Natural killer cell (primary cell): ENCODE measurements at regions not wholly inside any gene's neighbourhood (a gene's known extent, or its start where the extent isn't known, plus 50 kb on each side); places are given as distances from the start of the nearest gene placed in this dataset.

ENCODE experiments used
- ATAC-seq, 3 donors: fragments of 150-1000 bp in 2 of 3; fragments of 200-7000 bp in 1 of 3; cut with Tn5 transposase; 1 replicate in 1 of 3; 2 replicates in 2 of 3; pipeline ENCODE4 v1.10.0; 2021; ENCODE audit warnings: mild to moderate bottlenecking in 2 of 3, moderate library complexity in 2 of 3
- DNase-seq, 2 donors: peaks; one replicate each; pipeline versions ENCODE4 v3.0.0 to v3.0.0-alpha.2; 2013 to 2021; ENCODE audit warnings: mixed read lengths in 1 of 2
- H3K27ac ChIP-seq: one replicate; pipeline ENCODE4 v1.5.1; 2013; ENCODE audit warnings: mild to moderate bottlenecking, low read length
- H3K27me3 ChIP-seq: one replicate; pipeline ENCODE4 v1.6.1; 2013; ENCODE audit warnings: low read length; ENCODE audit not compliant: control insufficient read depth, insufficient read depth
- H3K36me3 ChIP-seq: one replicate; pipeline ENCODE4 v1.6.1; 2013; ENCODE audit warnings: low read length; ENCODE audit not compliant: control insufficient read depth, insufficient read depth
- H3K4me1 ChIP-seq: one replicate; pipeline ENCODE4 v1.6.1; 2013; ENCODE audit warnings: low read length; ENCODE audit not compliant: control insufficient read depth, insufficient read depth
- H3K4me3 ChIP-seq: one replicate; pipeline ENCODE4 v1.5.1; 2013; ENCODE audit warnings: low read length
- H3K9me3 ChIP-seq: one replicate; pipeline ENCODE4 v1.6.1; 2013; ENCODE audit warnings: low read length; ENCODE audit not compliant: control insufficient read depth, insufficient read depth
- H3K27ac Mint-ChIP-seq, 2 donors: one replicate each; pipeline ENCODE4 v1.8.0; 2022; ENCODE audit warnings: mild to moderate bottlenecking in 2 of 2, mixed read lengths in 2 of 2, moderate library complexity in 1 of 2
- H3K27me3 Mint-ChIP-seq, 2 donors: one replicate each; pipeline ENCODE4 v1.8.0; 2022; ENCODE audit warnings: low read depth in 2 of 2, mixed read lengths in 2 of 2
- H3K36me3 Mint-ChIP-seq: one replicate; pipeline ENCODE4 v1.8.0; 2022; ENCODE audit warnings: mixed read lengths
- H3K4me1 Mint-ChIP-seq, 2 donors: one replicate each; pipeline ENCODE4 v1.8.0; 2022; ENCODE audit warnings: mixed read lengths in 2 of 2
- H3K4me3 Mint-ChIP-seq: one replicate; pipeline ENCODE4 v1.8.0; 2022; ENCODE audit warnings: mild to moderate bottlenecking, moderate library complexity, mixed read lengths
- H3K9me3 Mint-ChIP-seq, 2 donors: one replicate each; pipeline ENCODE4 v1.8.0; 2022; ENCODE audit warnings: mixed read lengths in 2 of 2
- CTCF ChIP-seq: fragments of 200-600 bp; IDR thresholded peaks from one replicate; pipeline ENCODE4 v1.8.0; 2022; ENCODE audit warnings: antibody characterized with exemption
- WGBS: methylation state at CpG from one replicate; pipeline ENCODE4 v1.1.7; 2013; ENCODE audit warnings: missing lambda C conversion rate; ENCODE audit not compliant: insufficient coverage; 5-methylcytosine and 5-hydroxymethylcytosine counted together
- intact Hi-C: fragments of 100-400 bp; cut with micrococcal nuclease; formaldehyde crosslinking; loops from one replicate; pipeline ENCODE4 v1.14.2; 2022

GRCh38 chr4:121454251-121454979 is 73.6 kb upstream of the QRFPR start:
- Mint-ChIP-seq H3K4me3 (no peak overlapping the region), H3K36me3 (no peaks in the 10 kb centered on the region), H3K4me1 (no peaks in the 10 kb centered on the region), H3K27me3 (peaks cover 17 to 20% of the 10 kb centered on the region in 2 donors), H3K9me3 (no peaks in the 10 kb centered on the region), H3K27ac (no peak overlapping the region)
- TF ChIP-seq CTCF: no peak
- 61% methylated on average over 2 of the region's 2 CpGs for WGBS
- no peaks in the 10 kb centered on the region for H3K36me3 ChIP-seq
- no peaks in the 10 kb centered on the region for H3K27me3 ChIP-seq
- intact Hi-C loops: no loop called here
- H3K9me3 ChIP-seq: no peaks in the 10 kb centered on the region
- H3K27ac ChIP-seq: no peak overlapping the region
- DNase-seq (no peak), ATAC-seq (no peak)
- H3K4me1 ChIP-seq: no peaks in the 10 kb centered on the region
- H3K4me3 ChIP-seq: no peak overlapping the region

- DNase-seq (no peak), ATAC-seq (no peak)
- intact Hi-C loops: no loop called here
- peaks cover 17 to 20% of the 10 kb centered on the region in 2 donors for H3K27me3 Mint-ChIP-seq
- H3K9me3 Mint-ChIP-seq: no peaks in the 10 kb centered on the region
- no peak overlapping the region for H3K4me3 Mint-ChIP-seq
- Histone ChIP-seq H3K4me1 (no peaks in the 10 kb centered on the region), H3K27ac (no peak overlapping the region), H3K27me3 (no peaks in the 10 kb centered on the region), H3K4me3 (no peak overlapping the region), H3K9me3 (no peaks in the 10 kb centered on the region), H3K36me3 (no peaks in the 10 kb centered on the region)
- no peaks in the 10 kb centered on the region for H3K36me3 Mint-ChIP-seq
- no peak overlapping the region for H3K27ac Mint-ChIP-seq
- no peak for TF ChIP-seq CTCF
- 88% methylated on average over 1 of the region's 1 CpG for WGBS
- H3K4me1 Mint-ChIP-seq: no peaks in the 10 kb centered on the region
Observed at GRCh38 chr4:121451310-121451709, 70.5 kb upstream of the QRFPR start.

GRCh38 chr4:121449416-121449815 is 68.6 kb upstream of the QRFPR start:
- no peaks in the 10 kb centered on the region for H3K36me3 ChIP-seq
- H3K4me3 ChIP-seq: no peak overlapping the region
- no peaks in the 10 kb centered on the region for H3K9me3 ChIP-seq
- H3K36me3 Mint-ChIP-seq: no peaks in the 10 kb centered on the region
- no peaks in the 10 kb centered on the region for H3K4me1 Mint-ChIP-seq
- H3K27ac Mint-ChIP-seq: no peak overlapping the region
- ATAC-seq (no peak), DNase-seq (no peak)
- peaks cover 8 to 13% of the 10 kb centered on the region in 2 donors for H3K27me3 Mint-ChIP-seq
- H3K9me3 Mint-ChIP-seq: no peaks in the 10 kb centered on the region
- intact Hi-C loops: no loop called here
- no peaks in the 10 kb centered on the region for H3K27me3 ChIP-seq
- TF ChIP-seq CTCF: no peak
- H3K4me3 Mint-ChIP-seq: no peak overlapping the region
- WGBS: 89% methylated on average over 1 of the region's 1 CpG
- H3K4me1 ChIP-seq: no peaks in the 10 kb centered on the region
- no peak overlapping the region for H3K27ac ChIP-seq

GRCh38 chr4:121448231-121448630 is 67.4 kb upstream of the QRFPR start:
- Mint-ChIP-seq H3K9me3 (peaks cover 0 to 3% of the 10 kb centered on the region in 2 donors), H3K4me3 (no peak overlapping the region), H3K27me3 (peaks cover 6 to 9% of the 10 kb centered on the region in 2 donors), H3K27ac (no peak overlapping the region), H3K4me1 (no peaks in the 10 kb centered on the region), H3K36me3 (no peaks in the 10 kb centered on the region)
- no peaks in the 10 kb centered on the region for H3K9me3 ChIP-seq
- TF ChIP-seq CTCF: no peak
- no peaks in the 10 kb centered on the region for H3K36me3 ChIP-seq
- no peak overlapping the region for H3K4me3 ChIP-seq
- intact Hi-C loops: no loop called here
- WGBS: 94% methylated on average over 2 of the region's 2 CpGs
- no peak for ATAC-seq
- no peaks in the 10 kb centered on the region for H3K4me1 ChIP-seq
- DNase-seq: no peak
- no peaks in the 10 kb centered on the region for H3K27me3 ChIP-seq
- no peak overlapping the region for H3K27ac ChIP-seq
